GM23338 (cell line): ENCODE measurements at regions not wholly inside any gene's neighbourhood (a gene's known extent, or its start where the extent isn't known, plus 50 kb on each side); places are given as distances from the start of the nearest gene placed in this dataset.

Experiments used
- ATAC-seq: fragments of 200-7000 bp; cut with Tn5 transposase; 3 replicates; pipeline ENCODE4 v1.9.1; 2020
- DNase-seq: peaks from one replicate; pipeline ENCODE4 v3.0.0-alpha.2; 2015; ENCODE audit warnings: low spot score
- H2AFZ ChIP-seq: fragments of 200-600 bp; sonication (generic); 2 replicates; pipeline ENCODE4 v1.8.0; 2016; ENCODE audit warnings: antibody characterized with exemption, mild to moderate bottlenecking, moderate library complexity
- H3F3A ChIP-seq: fragments of 200-600 bp; sonication (generic); replicated peaks from 2 replicates; pipeline ENCODE4 v1.8.0; 2017; ENCODE audit warnings: antibody characterized with exemption, mixed run types, low read depth
- H3K27ac ChIP-seq: fragments of 200-600 bp; sonication (generic); 2 replicates; pipeline ENCODE4 v1.6.1; 2016; ENCODE audit warnings: low read depth
- H3K27me3 ChIP-seq: fragments of 200-600 bp; sonication (generic); 2 replicates; pipeline ENCODE4 v1.8.0; 2016; ENCODE audit warnings: mild to moderate bottlenecking, mixed run types, moderate library complexity; ENCODE audit not compliant: insufficient read depth
- H3K36me3 ChIP-seq: fragments of 200-600 bp; sonication (generic); 2 replicates; pipeline ENCODE4 v1.8.0; 2016; ENCODE audit warnings: mild to moderate bottlenecking; ENCODE audit not compliant: insufficient read depth
- H3K4me1 ChIP-seq: fragments of 200-600 bp; sonication (generic); 2 replicates; pipeline ENCODE4 v1.8.0; 2016; ENCODE audit warnings: mild to moderate bottlenecking, moderate library complexity; ENCODE audit not compliant: insufficient read depth
- H3K4me2 ChIP-seq: fragments of 200-600 bp; sonication (generic); 2 replicates; pipeline ENCODE4 v1.7.1; 2017; ENCODE audit warnings: mixed run types
- H3K4me3 ChIP-seq: fragments of 200-600 bp; sonication (generic); 2 replicates; pipeline ENCODE4 v1.6.1; 2016; ENCODE audit warnings: mixed run types
- H3K79me2 ChIP-seq: fragments of 200-600 bp; sonication (generic); replicated peaks from 2 replicates; pipeline ENCODE4 v1.8.0; 2017; ENCODE audit warnings: mild to moderate bottlenecking; ENCODE audit not compliant: insufficient read depth
- H3K9me2 ChIP-seq: fragments of 200-600 bp; sonication (generic); 2 replicates; pipeline ENCODE4 v1.8.0; 2017; ENCODE audit not compliant: insufficient read depth
- H4K20me1 ChIP-seq: fragments of 200-600 bp; sonication (generic); replicated peaks from 2 replicates; pipeline ENCODE4 v1.8.0; 2017; ENCODE audit warnings: mild to moderate bottlenecking; ENCODE audit not compliant: insufficient read depth
- H3K27ac Mint-ChIP-seq: 2 replicates; pipeline ENCODE4 v1.8.0; 2020; ENCODE audit warnings: inconsistent platforms, mild to moderate bottlenecking, moderate library complexity, mixed read lengths
- H3K27me3 Mint-ChIP-seq: 3 replicates; pipeline ENCODE4 v1.8.0; 2022; ENCODE audit warnings: low read depth, mild to moderate bottlenecking, moderate library complexity, mixed read lengths, inconsistent platforms; ENCODE audit not compliant: insufficient read depth, poor library complexity
- H3K36me3 Mint-ChIP-seq: 3 replicates; pipeline ENCODE4 v1.8.0; 2021; ENCODE audit warnings: low read depth, mild to moderate bottlenecking, inconsistent platforms, moderate library complexity, mixed read lengths
- H3K4me1 Mint-ChIP-seq: 3 replicates; pipeline ENCODE4 v1.8.0; 2020; ENCODE audit warnings: mild to moderate bottlenecking, inconsistent platforms, mixed read lengths
- H3K4me3 Mint-ChIP-seq: 3 replicates; pipeline ENCODE4 v1.8.0; 2021; ENCODE audit warnings: moderate library complexity, mild to moderate bottlenecking, inconsistent platforms, mixed read lengths
- H3K9me3 Mint-ChIP-seq: 3 replicates; pipeline ENCODE4 v1.8.0; 2020; ENCODE audit warnings: moderate library complexity, mild to moderate bottlenecking, inconsistent platforms, mixed read lengths
- CTCF ChIP-seq, 2 experiments: fragments of 200-600 bp in 1 of 2; sonication (generic) in 1 of 2; conservative IDR thresholded peaks; 2 replicates each; pipeline versions ENCODE4 v1.5.1 to v1.6.1; 2016 to 2017; ENCODE audit warnings: antibody characterized with exemption in 2 of 2, low read depth in 2 of 2, mild to moderate bottlenecking in 2 of 2, moderate library complexity in 1 of 2
- EZH2 ChIP-seq: fragments of 200-600 bp; sonication (generic); IDR thresholded peaks from one replicate; pipeline ENCODE4 v1.8.0; 2017; ENCODE audit warnings: antibody characterized with exemption, mild to moderate bottlenecking, low read depth; ENCODE audit not compliant: unreplicated experiment
- EZH2phosphoT487 ChIP-seq: fragments of 200-600 bp; sonication (generic); IDR thresholded peaks from one replicate; pipeline ENCODE4 v1.8.1; 2018; ENCODE audit warnings: antibody characterized with exemption; ENCODE audit not compliant: unreplicated experiment
- POLR2AphosphoS5 ChIP-seq: IDR thresholded peaks from 2 replicates; pipeline ENCODE4 v1.6.1; 2016; ENCODE audit warnings: antibody characterized with exemption, low read depth
- TF ChIP-seq, protein P1 (sequence below): IDR thresholded peaks from one replicate; pipeline ENCODE4 v1.6.1; 2018; ENCODE audit warnings: antibody characterized with exemption; ENCODE audit not compliant: unreplicated experiment
- TF ChIP-seq, protein P2 (sequence below): IDR thresholded peaks from 2 replicates; pipeline ENCODE4 v1.6.1; 2016; ENCODE audit warnings: antibody characterized with exemption
- TF ChIP-seq, protein P3 (sequence below): fragments of 250-450 bp; sonication (Bioruptor Pico); IDR thresholded peaks from 2 replicates; pipeline ENCODE4 v1.5.0; 2020; ENCODE audit warnings: mild to moderate bottlenecking, moderate library complexity

DNA sequence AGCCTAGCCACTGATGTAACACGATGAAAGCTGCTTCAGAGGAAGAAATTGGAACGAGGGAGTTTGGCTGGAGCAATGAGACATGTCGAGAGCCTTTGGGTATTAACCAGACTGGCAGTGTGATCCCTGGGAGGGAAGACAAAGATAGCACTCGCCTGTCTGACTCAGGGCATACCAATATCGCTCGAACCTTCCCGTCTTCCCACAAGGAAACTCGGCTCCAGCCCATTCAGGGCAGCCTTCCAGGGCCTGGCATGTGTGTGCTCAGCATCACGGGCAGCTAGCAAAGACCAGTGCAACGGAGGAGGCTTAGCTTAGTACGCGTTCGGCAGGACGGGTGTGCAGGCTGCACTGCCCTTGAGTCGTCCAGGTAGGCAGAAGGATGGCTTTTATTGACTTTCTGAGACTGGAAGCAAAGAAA lies 356.9 kb upstream of the WWC1 start:
- Histone ChIP-seq H3K4me3 (no peak overlapping the region), H3K9me2 (no peaks in the 10 kb centered on the region), H4K20me1 (no peaks in the 10 kb centered on the region), H3K36me3 (no peaks in the 10 kb centered on the region), H3K4me2 (no peak overlapping the region), H3K4me1 (no peaks in the 10 kb centered on the region), H3K27me3 (no peaks in the 10 kb centered on the region), H2AFZ (0 out of 2 replicates have a peak overlapping the region, but pooled peaks have one; percentile 26), H3K79me2 (no peaks in the 10 kb centered on the region), H3F3A (no peaks in the 10 kb centered on the region), H3K27ac (no peak overlapping the region)
- DNase-seq (no peak), ATAC-seq (no peak)
- H3K4me3 Mint-ChIP-seq, result no peak overlapping the region
- no peaks in the 10 kb centered on the region for H3K4me1 Mint-ChIP-seq
- H3K36me3 Mint-ChIP-seq, result no peaks in the 10 kb centered on the region
- no peaks in the 10 kb centered on the region for H3K9me3 Mint-ChIP-seq
- peaks cover 2% of the 10 kb centered on the region for H3K27me3 Mint-ChIP-seq
- TF ChIP-seq, protein P1, sequence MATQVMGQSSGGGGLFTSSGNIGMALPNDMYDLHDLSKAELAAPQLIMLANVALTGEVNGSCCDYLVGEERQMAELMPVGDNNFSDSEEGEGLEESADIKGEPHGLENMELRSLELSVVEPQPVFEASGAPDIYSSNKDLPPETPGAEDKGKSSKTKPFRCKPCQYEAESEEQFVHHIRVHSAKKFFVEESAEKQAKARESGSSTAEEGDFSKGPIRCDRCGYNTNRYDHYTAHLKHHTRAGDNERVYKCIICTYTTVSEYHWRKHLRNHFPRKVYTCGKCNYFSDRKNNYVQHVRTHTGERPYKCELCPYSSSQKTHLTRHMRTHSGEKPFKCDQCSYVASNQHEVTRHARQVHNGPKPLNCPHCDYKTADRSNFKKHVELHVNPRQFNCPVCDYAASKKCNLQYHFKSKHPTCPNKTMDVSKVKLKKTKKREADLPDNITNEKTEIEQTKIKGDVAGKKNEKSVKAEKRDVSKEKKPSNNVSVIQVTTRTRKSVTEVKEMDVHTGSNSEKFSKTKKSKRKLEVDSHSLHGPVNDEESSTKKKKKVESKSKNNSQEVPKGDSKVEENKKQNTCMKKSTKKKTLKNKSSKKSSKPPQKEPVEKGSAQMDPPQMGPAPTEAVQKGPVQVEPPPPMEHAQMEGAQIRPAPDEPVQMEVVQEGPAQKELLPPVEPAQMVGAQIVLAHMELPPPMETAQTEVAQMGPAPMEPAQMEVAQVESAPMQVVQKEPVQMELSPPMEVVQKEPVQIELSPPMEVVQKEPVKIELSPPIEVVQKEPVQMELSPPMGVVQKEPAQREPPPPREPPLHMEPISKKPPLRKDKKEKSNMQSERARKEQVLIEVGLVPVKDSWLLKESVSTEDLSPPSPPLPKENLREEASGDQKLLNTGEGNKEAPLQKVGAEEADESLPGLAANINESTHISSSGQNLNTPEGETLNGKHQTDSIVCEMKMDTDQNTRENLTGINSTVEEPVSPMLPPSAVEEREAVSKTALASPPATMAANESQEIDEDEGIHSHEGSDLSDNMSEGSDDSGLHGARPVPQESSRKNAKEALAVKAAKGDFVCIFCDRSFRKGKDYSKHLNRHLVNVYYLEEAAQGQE, result no peak
- TF ChIP-seq EZH2phosphoT487 (no peak), POLR2AphosphoS5 (no peak), EZH2 (no peak), CTCF (conservative IDR thresholded peaks at IDR 0.05; ENCODE audit: low read depth in 2 of 2) (no peak)
- TF ChIP-seq, protein P2, sequence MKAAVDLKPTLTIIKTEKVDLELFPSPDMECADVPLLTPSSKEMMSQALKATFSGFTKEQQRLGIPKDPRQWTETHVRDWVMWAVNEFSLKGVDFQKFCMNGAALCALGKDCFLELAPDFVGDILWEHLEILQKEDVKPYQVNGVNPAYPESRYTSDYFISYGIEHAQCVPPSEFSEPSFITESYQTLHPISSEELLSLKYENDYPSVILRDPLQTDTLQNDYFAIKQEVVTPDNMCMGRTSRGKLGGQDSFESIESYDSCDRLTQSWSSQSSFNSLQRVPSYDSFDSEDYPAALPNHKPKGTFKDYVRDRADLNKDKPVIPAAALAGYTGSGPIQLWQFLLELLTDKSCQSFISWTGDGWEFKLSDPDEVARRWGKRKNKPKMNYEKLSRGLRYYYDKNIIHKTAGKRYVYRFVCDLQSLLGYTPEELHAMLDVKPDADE, result no peak
- TF ChIP-seq, protein P3, sequence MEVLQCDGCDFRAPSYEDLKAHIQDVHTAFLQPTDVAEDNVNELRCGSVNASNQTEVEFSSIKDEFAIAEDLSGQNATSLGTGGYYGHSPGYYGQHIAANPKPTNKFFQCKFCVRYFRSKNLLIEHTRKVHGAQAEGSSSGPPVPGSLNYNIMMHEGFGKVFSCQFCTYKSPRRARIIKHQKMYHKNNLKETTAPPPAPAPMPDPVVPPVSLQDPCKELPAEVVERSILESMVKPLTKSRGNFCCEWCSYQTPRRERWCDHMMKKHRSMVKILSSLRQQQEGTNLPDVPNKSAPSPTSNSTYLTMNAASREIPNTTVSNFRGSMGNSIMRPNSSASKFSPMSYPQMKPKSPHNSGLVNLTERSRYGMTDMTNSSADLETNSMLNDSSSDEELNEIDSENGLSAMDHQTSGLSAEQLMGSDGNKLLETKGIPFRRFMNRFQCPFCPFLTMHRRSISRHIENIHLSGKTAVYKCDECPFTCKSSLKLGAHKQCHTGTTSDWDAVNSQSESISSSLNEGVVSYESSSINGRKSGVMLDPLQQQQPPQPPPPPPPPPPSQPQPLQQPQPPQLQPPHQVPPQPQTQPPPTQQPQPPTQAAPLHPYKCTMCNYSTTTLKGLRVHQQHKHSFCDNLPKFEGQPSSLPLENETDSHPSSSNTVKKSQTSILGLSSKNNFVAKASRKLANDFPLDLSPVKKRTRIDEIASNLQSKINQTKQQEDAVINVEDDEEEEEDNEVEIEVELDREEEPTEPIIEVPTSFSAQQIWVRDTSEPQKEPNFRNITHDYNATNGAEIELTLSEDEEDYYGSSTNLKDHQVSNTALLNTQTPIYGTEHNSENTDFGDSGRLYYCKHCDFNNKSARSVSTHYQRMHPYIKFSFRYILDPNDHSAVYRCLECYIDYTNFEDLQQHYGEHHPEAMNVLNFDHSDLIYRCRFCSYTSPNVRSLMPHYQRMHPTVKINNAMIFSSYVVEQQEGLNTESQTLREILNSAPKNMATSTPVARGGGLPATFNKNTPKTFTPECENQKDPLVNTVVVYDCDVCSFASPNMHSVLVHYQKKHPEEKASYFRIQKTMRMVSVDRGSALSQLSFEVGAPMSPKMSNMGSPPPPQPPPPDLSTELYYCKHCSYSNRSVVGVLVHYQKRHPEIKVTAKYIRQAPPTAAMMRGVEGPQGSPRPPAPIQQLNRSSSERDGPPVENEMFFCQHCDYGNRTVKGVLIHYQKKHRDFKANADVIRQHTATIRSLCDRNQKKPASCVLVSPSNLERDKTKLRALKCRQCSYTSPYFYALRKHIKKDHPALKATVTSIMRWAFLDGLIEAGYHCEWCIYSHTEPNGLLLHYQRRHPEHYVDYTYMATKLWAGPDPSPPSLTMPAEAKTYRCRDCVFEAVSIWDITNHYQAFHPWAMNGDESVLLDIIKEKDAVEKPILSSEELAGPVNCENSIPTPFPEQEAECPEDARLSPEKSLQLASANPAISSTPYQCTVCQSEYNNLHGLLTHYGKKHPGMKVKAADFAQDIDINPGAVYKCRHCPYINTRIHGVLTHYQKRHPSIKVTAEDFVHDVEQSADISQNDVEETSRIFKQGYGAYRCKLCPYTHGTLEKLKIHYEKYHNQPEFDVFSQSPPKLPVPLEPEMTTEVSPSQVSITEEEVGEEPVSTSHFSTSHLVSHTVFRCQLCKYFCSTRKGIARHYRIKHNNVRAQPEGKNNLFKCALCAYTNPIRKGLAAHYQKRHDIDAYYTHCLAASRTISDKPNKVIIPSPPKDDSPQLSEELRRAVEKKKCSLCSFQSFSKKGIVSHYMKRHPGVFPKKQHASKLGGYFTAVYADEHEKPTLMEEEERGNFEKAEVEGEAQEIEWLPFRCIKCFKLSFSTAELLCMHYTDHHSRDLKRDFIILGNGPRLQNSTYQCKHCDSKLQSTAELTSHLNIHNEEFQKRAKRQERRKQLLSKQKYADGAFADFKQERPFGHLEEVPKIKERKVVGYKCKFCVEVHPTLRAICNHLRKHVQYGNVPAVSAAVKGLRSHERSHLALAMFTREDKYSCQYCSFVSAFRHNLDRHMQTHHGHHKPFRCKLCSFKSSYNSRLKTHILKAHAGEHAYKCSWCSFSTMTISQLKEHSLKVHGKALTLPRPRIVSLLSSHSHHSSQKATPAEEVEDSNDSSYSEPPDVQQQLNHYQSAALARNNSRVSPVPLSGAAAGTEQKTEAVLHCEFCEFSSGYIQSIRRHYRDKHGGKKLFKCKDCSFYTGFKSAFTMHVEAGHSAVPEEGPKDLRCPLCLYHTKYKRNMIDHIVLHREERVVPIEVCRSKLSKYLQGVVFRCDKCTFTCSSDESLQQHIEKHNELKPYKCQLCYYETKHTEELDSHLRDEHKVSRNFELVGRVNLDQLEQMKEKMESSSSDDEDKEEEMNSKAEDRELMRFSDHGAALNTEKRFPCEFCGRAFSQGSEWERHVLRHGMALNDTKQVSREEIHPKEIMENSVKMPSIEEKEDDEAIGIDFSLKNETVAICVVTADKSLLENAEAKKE, result no peak
- no peak overlapping the region for H3K27ac Mint-ChIP-seq
